Activated CD4-positive, alpha-beta T cell treated with anti-CD3 and anti-CD28 coated beads, Interleukin-2, amount 50 U/mL, for 16 hours (primary cell): ENCODE measurements at regions not wholly inside any gene's neighbourhood (a gene's known extent, or its start where the extent isn't known, plus 50 kb on each side); places are given as distances from the start of the nearest gene placed in this dataset.

Source experiments
- DNase-seq: peaks from one replicate; pipeline ENCODE4 v3.0.0-alpha.2; 2020

GRCh38 chr6:43879722-43880121 lies 109.7 kb downstream of the VEGFA start:
- no peak for DNase-seq

GRCh38 chr6:43878823-43879495 lies 108.9 kb downstream of the VEGFA start:
- DNase-seq, result no peak

GRCh38 chr6:43878127-43878634 lies 108.2 kb downstream of the VEGFA start:
- no peak for DNase-seq

- no peak for DNase-seq
Measured at GRCh38 chr6:43877463-43878126, 107.6 kb downstream of the VEGFA start.

GRCh38 chr6:43877036-43877435 lies 107.0 kb downstream of the VEGFA start:
- DNase-seq, result no peak

GRCh38 chr6:43876602-43877001 lies 106.6 kb downstream of the VEGFA start:
- no peak for DNase-seq

GRCh38 chr6:43875849-43876572 lies 106.0 kb downstream of the VEGFA start:
- DNase-seq, result no peak

- no peak for DNase-seq
Measured at GRCh38 chr6:43874814-43875590, 105.0 kb downstream of the VEGFA start.

- no peak for DNase-seq
Measured at GRCh38 chr6:43873806-43874714, 104.0 kb downstream of the VEGFA start.

GRCh38 chr6:43871933-43872332 lies 101.9 kb downstream of the VEGFA start:
- no peak for DNase-seq

- DNase-seq, result no peak
Measured at GRCh38 chr6:43871284-43871683, 101.3 kb downstream of the VEGFA start.

GRCh38 chr6:43870660-43871061 lies 100.7 kb downstream of the VEGFA start:
- no peak for DNase-seq

- no peak for DNase-seq
Measured at GRCh38 chr6:43869792-43870659, 100.0 kb downstream of the VEGFA start.

- no peak for DNase-seq
Measured at GRCh38 chr6:43869079-43869710, 99.2 kb downstream of the VEGFA start.

GRCh38 chr6:43868467-43868866 lies 98.5 kb downstream of the VEGFA start:
- DNase-seq, result no peak

- no peak for DNase-seq
Measured at GRCh38 chr6:43867996-43868395, 98.0 kb downstream of the VEGFA start.

- no peak for DNase-seq
Measured at GRCh38 chr6:43867246-43867645, 97.2 kb downstream of the VEGFA start.

- DNase-seq, result no peak
Measured at GRCh38 chr6:43865932-43866645, 96.1 kb downstream of the VEGFA start.

GRCh38 chr6:43865086-43865485 lies 95.1 kb downstream of the VEGFA start:
- DNase-seq, result no peak

GRCh38 chr6:43862925-43863324 lies 92.9 kb downstream of the VEGFA start:
- no peak for DNase-seq
